ENCODE measurements at regions not wholly inside any gene's neighbourhood (a gene's known extent, or its start where the extent isn't known, plus 50 kb on each side); places are given as distances from the start of the nearest gene placed in this dataset.
A peak's percentile ranks its signal among the peaks of the same experiment; 100 is the strongest.

- no peak for DNase-seq
Observed at GRCh38 chr10:113259576-113260226, 293.2 kb upstream of the HABP2 start.

- DNase-seq = no peak
Observed at GRCh38 chr10:113261161-113261560, 291.7 kb upstream of the HABP2 start.

- peak; percentile 3 for DNase-seq
Observed at GRCh38 chr10:113261611-113262091, 291.2 kb upstream of the HABP2 start.

GRCh38 chr10:113263056-113263455 lies 289.8 kb upstream of the HABP2 start:
- no peak for DNase-seq

- DNase-seq = no peak
Observed at GRCh38 chr10:113264333-113265131, 288.3 kb upstream of the HABP2 start.

GRCh38 chr10:113266147-113266546 lies 286.7 kb upstream of the HABP2 start:
- no peak for DNase-seq

- peak; percentile 27 for DNase-seq
Observed at GRCh38 chr10:113267619-113268562, 285.0 kb upstream of the HABP2 start.

- no peak for DNase-seq
Observed at GRCh38 chr10:113269333-113269732, 283.5 kb upstream of the HABP2 start.

- no peak for DNase-seq
Observed at GRCh38 chr10:113272511-113272910, 280.3 kb upstream of the HABP2 start.

- peak; percentile 49 for DNase-seq
Observed at GRCh38 chr10:113273181-113274163, 279.4 kb upstream of the HABP2 start.

- DNase-seq = peak; percentile 76
Observed at GRCh38 chr10:113274176-113274829, 278.6 kb upstream of the HABP2 start.

- no peak for DNase-seq
Observed at GRCh38 chr10:113278221-113278620, 274.6 kb upstream of the HABP2 start.

- no peak for DNase-seq
Observed at GRCh38 chr10:113278664-113279063, 274.2 kb upstream of the HABP2 start.

GRCh38 chr10:113279262-113279661 lies 273.6 kb upstream of the HABP2 start:
- no peak for DNase-seq

GRCh38 chr10:113282564-113282963 lies 270.3 kb upstream of the HABP2 start:
- DNase-seq = no peak

GRCh38 chr10:113283189-113283588 lies 269.7 kb upstream of the HABP2 start:
- no peak for DNase-seq

- no peak for DNase-seq
Observed at GRCh38 chr10:113284635-113285034, 268.2 kb upstream of the HABP2 start.

GRCh38 chr10:113285305-113285704 lies 267.5 kb upstream of the HABP2 start:
- no peak for DNase-seq

GRCh38 chr10:113287592-113287991 lies 265.3 kb upstream of the HABP2 start:
- no peak for DNase-seq

- DNase-seq = no peak
Observed at GRCh38 chr10:113290137-113290536, 262.7 kb upstream of the HABP2 start.

GRCh38 chr10:113291413-113291812 lies 261.4 kb upstream of the HABP2 start:
- DNase-seq = no peak

All from fibroblast of upper back skin (primary cell).